Panc1 (cell line): ENCODE measurements at regions not wholly inside any gene's neighbourhood (a gene's known extent, or its start where the extent isn't known, plus 50 kb on each side); places are given as distances from the start of the nearest gene placed in this dataset.

Source experiments
- CTCF ChIP-seq: fragments of 450-650 bp; IDR thresholded peaks from 2 replicates; pipeline ENCODE4 v1.5.1; 2017; ENCODE audit warnings: mild to moderate bottlenecking
- POLR2AphosphoS5 ChIP-seq: IDR thresholded peaks from 2 replicates; pipeline ENCODE4 v1.6.1; 2012; ENCODE audit warnings: mild to moderate bottlenecking, low read depth, low read length, moderate library complexity
- SIN3A ChIP-seq: IDR thresholded peaks from 2 replicates; pipeline ENCODE4 v1.6.1; 2012; ENCODE audit warnings: low read depth, mild to moderate bottlenecking, low read length, moderate library complexity, borderline replicate concordance; ENCODE audit not compliant: insufficient read depth

- TF ChIP-seq CTCF, result no peak
- TF ChIP-seq POLR2AphosphoS5, result no peak
- no peak for TF ChIP-seq SIN3A
These were observed 293.9 kb upstream of the AMIGO2 start for GRCh38 chr12:47373554-47374150.
